HUDEP-2 (cell line): ENCODE measurements at regions not wholly inside any gene's neighbourhood (a gene's known extent, or its start where the extent isn't known, plus 50 kb on each side); places are given as distances from the start of the nearest gene placed in this dataset.
A peak's percentile ranks its signal among the peaks of the same experiment; 100 is the strongest.

Experiments
- DNase-seq, 76 experiments: peaks; one replicate each; lab custom pipeline; 2025; ENCODE audit not compliant: unreplicated experiment in 76 of 76; lab: John Stamatoyannopoulos, UW

- no peak for DNase-seq
Observed at GRCh38 chr15:31151301-31152233, 50.0 kb upstream of the TRPM1 start.

DNA sequence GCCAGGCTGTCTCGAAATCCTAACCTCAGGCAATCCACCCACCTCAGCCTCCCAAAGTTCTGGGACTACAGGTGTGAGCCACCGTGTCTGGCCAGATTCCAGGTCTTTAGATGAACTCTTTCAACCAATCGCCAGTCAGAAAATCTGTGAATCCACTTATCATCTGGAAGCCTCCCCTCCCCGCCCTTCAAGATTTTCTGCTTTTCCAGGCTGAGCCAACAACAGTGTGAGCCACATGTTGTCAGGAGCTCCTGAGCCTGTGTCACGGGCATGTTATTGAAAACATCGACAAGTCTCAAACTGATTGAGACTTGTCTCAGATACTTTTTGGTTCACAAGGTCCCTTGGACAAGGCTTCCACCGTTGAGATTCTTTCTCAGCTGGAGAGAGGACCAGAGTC, 52.0 kb upstream of the TRPM1 start:
- no peak for DNase-seq

GRCh38 chr15:31155151-31155550, 53.6 kb upstream of the TRPM1 start:
- no peak for DNase-seq

DNA sequence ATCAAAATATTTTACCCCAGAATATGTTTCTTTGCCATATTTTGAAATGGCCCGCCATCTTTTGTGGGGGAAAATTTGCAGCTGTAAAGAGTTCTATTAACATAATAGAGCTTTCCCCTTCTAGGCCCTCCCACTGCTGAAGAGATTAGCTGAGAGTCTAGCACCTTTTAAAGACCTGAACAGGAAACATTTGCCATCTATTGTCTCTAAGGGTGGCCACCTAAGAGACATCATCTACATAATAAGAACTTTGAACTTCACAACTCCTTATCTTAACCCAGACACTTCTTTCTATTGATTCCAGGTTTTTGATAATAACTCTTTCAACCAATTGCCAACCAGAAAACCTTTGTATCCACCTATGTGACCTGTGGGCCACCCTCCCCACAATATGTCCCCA, 54.7 kb upstream of the TRPM1 start:
- no peak for DNase-seq

GRCh38 chr15:31156808-31157207, 55.3 kb upstream of the TRPM1 start:
- DNase-seq, result no peak

DNA sequence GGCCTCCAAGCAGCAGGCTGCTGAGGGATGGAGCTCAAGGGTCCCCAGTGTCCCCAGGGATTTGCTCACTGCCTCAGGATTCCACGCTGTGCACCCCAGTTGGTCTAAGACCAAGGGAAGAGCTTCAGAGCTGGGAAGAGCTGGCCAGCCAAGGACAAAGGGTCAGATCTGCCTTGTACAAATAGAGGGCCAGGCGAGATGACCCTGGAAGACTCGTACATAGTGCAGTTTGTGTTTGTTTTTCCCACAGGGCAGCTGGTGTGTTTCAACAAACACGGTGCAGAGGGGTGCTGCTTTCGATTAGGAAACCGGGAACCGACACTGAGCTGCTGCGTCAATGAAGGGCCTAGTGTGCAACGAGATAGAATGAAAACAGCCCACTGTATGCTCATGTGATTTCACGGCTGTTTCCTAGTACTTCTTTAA, 56.1 kb upstream of the TRPM1 start:
- no peak for DNase-seq

DNA sequence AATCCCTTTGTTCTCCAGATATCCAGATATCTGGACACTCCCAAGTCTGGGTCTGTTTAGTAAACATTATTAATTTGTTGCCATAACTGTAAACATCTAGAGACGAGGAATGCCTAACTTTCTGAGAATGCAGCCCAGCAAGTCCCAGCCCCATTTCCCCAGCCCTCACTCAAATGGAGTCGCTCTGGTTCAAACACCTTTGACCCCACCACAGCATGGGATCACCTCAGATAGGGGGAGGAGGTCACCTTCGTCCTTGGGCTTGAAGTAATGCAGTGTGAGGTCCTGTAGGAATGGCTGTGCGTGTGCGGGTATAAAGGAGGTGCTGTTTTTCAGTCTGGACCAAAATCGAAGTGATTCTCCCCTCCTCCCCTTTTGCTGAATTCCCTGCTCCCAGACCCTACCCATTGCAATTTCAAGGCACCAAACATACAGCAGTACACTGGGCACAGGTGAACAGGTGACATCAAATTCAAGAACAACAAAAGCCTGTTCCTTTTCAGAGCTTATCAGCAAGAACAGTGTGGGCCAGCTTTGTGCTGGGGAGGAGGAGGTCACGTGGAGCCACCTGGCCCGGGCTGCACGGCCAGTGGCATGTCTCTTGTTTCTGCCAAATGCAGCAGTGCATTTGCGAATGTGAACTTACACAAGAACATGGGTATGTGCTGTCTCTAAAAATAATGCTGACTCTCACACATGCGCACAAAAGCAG, 57.5 kb upstream of the TRPM1 start:
- DNase-seq, result peak in 24 of 76 experiments; percentile 1 to 53 (median 14)

DNA sequence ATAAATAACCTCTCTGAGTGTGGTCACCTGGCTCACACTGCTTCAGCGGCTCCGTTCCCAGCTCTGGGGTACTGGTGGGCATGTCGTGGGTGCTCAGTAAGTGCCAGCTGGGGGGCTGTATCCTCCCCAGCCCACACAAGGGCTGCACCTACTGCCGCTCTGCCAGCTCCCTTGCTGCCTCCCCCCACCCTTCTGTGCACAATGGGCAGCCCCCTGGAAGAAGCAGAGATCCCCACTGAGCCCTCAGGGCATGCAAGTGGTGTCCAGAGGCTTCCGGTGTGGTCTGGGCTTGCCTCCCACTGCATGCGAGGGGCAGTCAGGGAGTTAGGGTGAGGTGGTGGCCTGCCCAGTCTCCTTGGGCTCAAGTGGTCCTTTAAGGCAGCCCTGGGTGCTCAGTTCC, 58.3 kb upstream of the TRPM1 start:
- no peak for DNase-seq

DNA sequence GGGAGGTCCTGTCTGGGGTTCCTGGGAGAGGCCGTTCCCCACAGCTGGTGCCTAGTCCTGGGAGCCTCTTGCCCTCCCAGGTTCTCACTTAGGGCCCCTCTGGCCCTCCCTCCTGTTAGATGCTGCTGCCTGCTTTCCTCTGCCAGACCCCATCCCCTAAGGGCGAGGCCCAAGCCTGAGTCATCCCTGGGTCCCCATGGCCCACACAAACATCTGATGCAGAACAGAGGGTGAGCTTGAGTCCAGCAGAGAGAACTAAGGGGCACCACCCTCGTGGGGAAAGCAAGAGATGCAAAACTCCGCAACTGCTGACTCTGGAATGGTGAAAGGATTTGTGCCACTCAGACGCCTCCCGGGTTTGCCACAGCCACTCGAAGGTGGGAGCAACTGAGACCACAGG, 58.8 kb upstream of the TRPM1 start:
- DNase-seq, result no peak

DNA sequence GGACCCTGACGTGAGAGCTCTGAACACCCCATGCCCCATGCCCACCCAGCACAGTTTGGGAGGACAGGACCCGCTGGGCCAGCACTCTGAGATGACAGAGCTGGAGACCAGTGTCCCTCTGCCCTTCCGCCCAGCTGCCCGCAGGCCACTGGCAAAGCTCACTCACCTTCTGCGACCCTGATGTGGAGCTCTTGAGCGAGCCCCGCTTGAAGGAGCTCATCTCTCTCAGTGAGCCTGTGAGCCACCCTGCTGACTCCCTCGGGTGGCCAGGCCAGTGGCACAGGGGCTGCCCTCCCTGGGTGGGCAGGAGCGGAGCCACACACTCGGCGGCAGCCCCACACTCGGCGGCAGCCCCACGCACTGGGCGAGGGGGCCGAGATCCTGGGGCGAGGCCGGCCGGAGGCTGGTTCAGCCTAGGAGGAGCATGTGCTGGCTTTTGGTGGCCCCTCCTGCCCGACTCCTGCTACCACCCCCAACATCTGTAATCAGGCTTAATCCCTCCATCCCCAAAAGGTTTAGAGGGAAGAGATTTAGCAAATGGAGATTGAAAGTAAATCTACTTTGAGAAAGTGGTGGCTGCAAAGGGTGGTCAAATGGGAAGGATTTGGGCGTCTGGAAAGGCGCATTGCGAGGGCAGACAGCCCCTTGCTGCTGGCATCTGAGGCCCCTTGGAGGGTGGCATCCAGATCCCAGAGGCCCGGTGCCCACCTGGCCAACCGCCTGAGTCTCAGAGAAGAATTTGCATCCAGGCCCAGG, 59.4 kb upstream of the TRPM1 start:
- DNase-seq, result no peak

DNA sequence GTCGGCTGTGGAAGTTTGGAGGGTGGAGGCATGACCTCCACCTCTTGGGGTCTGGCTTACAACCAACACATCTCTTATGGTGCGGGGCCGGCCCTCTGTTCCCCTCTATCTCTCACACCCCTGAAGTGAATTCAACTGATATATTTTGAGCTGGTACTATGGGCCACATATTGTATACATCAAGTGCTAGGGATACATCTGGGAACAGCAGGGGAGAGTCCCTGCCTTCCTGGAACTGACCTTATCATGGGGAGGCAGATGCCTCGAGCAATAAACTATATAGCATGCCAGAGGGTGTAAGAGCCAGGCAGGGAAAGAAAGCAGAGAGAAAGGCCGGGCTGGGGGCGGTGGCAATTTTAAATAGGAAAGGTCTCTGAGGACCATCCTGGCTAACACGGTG, 60.4 kb upstream of the TRPM1 start:
- peak in 71 of 76 experiments; percentile 8 to 90 (median 55) for DNase-seq

DNA sequence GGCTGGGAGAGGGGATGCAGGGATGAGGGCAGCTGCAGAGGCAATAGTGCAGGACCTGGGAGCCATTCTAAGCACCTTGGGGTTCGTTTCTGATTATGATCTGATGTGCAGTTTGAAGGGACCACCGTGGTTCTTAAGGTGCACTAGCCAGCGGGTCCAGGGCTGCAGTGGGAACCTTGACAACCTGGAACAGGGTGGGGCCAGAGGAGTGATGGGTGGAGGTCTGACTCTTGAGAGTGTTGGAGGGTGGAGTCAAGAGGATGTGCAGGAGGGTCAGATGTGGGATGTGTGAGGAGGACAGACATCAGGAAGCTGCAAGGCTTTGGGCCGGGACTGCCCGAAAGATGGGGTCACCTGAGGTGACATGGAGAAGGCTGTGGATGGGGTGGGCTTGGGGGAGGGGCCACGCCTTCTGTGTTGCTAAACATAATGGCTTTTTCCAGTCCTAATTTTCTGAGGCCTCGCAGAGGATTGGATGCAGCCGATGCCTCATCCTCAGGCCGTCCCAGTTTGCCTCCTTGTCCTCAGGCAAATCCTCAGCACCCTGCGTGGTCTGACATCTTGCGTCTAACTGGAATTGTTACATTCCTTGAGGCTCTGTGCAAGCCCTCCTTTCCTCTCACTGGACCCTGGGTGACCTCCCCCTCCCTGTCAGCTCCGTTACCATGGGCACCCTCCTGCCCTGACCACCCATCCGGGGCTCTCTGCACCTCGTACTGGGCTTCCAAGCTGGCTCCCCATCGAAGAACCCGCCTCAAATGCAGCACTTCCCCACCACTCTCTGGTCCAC, 61.4 kb upstream of the TRPM1 start:
- peak in 1 of 76 experiments; percentile 5 for DNase-seq

GRCh38 chr15:31163769-31164572, 62.4 kb upstream of the TRPM1 start:
- no peak for DNase-seq

GRCh38 chr15:31164573-31164912, 63.0 kb upstream of the TRPM1 start:
- no peak for DNase-seq

GRCh38 chr15:31169558-31169957, 68.0 kb upstream of the TRPM1 start:
- DNase-seq, result no peak

GRCh38 chr15:31171731-31172130, 70.2 kb upstream of the TRPM1 start:
- no peak for DNase-seq

DNA sequence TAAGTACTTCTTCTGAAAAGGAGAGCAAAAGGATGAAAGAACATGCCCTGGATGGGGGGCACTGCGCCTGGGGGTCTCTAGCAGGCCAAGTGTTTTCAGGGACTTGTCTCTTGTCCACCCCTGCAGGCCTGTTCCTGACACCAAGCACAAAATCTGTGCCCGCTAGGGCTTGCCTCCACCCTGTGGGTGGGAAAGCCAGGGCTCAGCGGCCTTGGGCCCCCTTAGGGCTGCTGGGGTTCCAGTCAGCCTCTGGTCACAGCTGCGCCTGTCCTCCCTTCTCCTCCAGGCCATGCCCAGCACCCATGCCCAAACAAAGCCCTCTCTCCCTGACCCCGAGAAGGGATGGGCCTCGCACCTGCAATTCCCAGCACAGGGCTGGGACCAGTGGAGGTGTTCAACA, 71.1 kb upstream of the TRPM1 start:
- DNase-seq, result no peak

- no peak for DNase-seq
Observed at GRCh38 chr15:31173790-31174450, 72.4 kb upstream of the TRPM1 start.

DNA sequence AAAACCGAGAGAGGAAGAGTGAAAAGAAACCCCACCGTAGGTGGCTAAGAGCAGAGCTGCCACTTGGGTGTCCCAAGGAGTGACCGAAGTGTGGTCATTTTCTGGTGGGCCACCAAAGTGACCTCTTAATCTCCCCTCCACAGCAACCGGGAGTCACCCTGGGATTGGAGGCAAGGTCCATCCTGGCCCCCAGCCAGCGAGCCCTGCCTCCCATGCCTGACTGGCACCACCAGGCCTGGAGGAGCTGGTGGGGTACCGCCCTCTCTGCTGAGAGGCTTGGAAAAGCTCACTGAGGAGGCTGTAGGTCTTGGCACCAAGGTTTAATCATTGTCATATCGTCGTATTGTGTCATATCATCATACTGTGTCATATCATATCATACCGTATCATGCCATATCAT, 74.0 kb upstream of the TRPM1 start:
- no peak for DNase-seq
